PC-3 (cell line): ENCODE measurements at regions not wholly inside any gene's neighbourhood (a gene's known extent, or its start where the extent isn't known, plus 50 kb on each side); places are given as distances from the start of the nearest gene placed in this dataset. TPM values are rescaled to one million over a fixed set of nuclear protein-coding genes. Genes with fewer than 3 reads are reported as not detected.

ENCODE experiments used
- microRNA-seq: library from miRNA; unstranded; fragments of <30 nt; microRNA quantifications from one replicate; pipeline ENCODE4 v1.1.0, GENCODE V29; 2020; ENCODE audit not compliant: unreplicated experiment

Small RNA genes lying in the stretch of these regions (microRNA-seq; reads per million reads assigned to microRNA genes)
- gene MIR557: not detected
